Neural cell (in vitro differentiated cells): ENCODE measurements at regions not wholly inside any gene's neighbourhood (a gene's known extent, or its start where the extent isn't known, plus 50 kb on each side); places are given as distances from the start of the nearest gene placed in this dataset.

ENCODE experiments used
- H2AFZ ChIP-seq: fragments of 200-600, 300-800 bp; sonication (generic), shearing (Covaris generic); 2 replicates; pipeline ENCODE4 v1.6.0; 2014; ENCODE audit warnings: low read depth, mild to moderate bottlenecking, antibody characterized with exemption, low read length, moderate library complexity
- H3F3A ChIP-seq: fragments of 200-600 bp; shearing (Covaris generic); 2 replicates; pipeline ENCODE4 v1.6.1; 2016; ENCODE audit warnings: mild to moderate bottlenecking, moderate library complexity, mixed read lengths, antibody characterized with exemption, low read length; ENCODE audit not compliant: insufficient read depth, poor library complexity, severe bottlenecking
- H3K27ac ChIP-seq: fragments of 200-600, 300-800 bp; sonication (generic), shearing (Covaris generic); 2 replicates; pipeline ENCODE4 v1.5.1; 2014; ENCODE audit warnings: mild to moderate bottlenecking, low read length, moderate library complexity
- H3K27me3 ChIP-seq: fragments of 300-800, 200-600 bp; sonication (generic), shearing (Covaris generic); 2 replicates; pipeline ENCODE4 v1.6.0; 2014; ENCODE audit warnings: mild to moderate bottlenecking, low read depth, low read length, moderate library complexity; ENCODE audit not compliant: insufficient read depth
- H3K36me3 ChIP-seq: fragments of 300-800, 200-600 bp; sonication (generic), shearing (Covaris generic); 2 replicates; pipeline ENCODE4 v1.5.1; 2014; ENCODE audit warnings: mild to moderate bottlenecking, antibody characterized with exemption, low read length, moderate library complexity; ENCODE audit not compliant: insufficient read depth
- H3K4me2 ChIP-seq: fragments of 300-800, 200-600 bp; sonication (generic), shearing (Covaris generic); 2 replicates; pipeline ENCODE4 v1.6.0; 2014; ENCODE audit warnings: mild to moderate bottlenecking, low read length
- H3K4me3 ChIP-seq: fragments of 300-800, 200-600 bp; sonication (generic), shearing (Covaris generic); 2 replicates; pipeline ENCODE4 v1.5.1; 2014; ENCODE audit warnings: mild to moderate bottlenecking, low read length, moderate library complexity
- H3K79me2 ChIP-seq: fragments of 200-600 bp; shearing (Covaris generic); replicated peaks from 2 replicates; pipeline ENCODE4 v1.6.0; 2014; ENCODE audit warnings: mild to moderate bottlenecking, low read length, moderate library complexity; ENCODE audit not compliant: insufficient read depth
- H3K9ac ChIP-seq: fragments of 300-800, 200-600 bp; sonication (generic), shearing (Covaris generic); 2 replicates; pipeline ENCODE4 v1.6.1; 2016; ENCODE audit warnings: mild to moderate bottlenecking, low read length, mixed read lengths
- H3K9me2 ChIP-seq: fragments of 200-600 bp; shearing (Covaris generic); 2 replicates; pipeline ENCODE4 v1.6.1; 2016; ENCODE audit warnings: mild to moderate bottlenecking, low read length, mixed read lengths; ENCODE audit not compliant: insufficient read depth
- H3K9me3 ChIP-seq: fragments of 200-600, 300-800 bp; sonication (generic), shearing (Covaris generic); 2 replicates; pipeline ENCODE4 v1.6.1; 2016; ENCODE audit warnings: mild to moderate bottlenecking, mixed run types, low read length, moderate library complexity, mixed read lengths
- H4K20me1 ChIP-seq: fragments of 200-600 bp; shearing (Covaris generic); 2 replicates; pipeline ENCODE4 v1.6.1; 2016; ENCODE audit warnings: mild to moderate bottlenecking, mixed run types; ENCODE audit not compliant: insufficient read depth
- EP300 ChIP-seq: fragments of 450-650 bp; conservative IDR thresholded peaks from 2 replicates; pipeline ENCODE4 v1.6.1; 2014; ENCODE audit warnings: antibody characterized with exemption, mild to moderate bottlenecking, moderate library complexity; ENCODE audit not compliant: poor library complexity, severe bottlenecking
- EZH2 ChIP-seq: fragments of 200-600, 300-800 bp; shearing (Covaris generic), sonication (generic); IDR thresholded peaks from 2 replicates; pipeline ENCODE4 v1.6.1; 2014; ENCODE audit warnings: antibody characterized with exemption, low read length, borderline replicate concordance, mild to moderate bottlenecking; ENCODE audit not compliant: insufficient read depth, poor library complexity, severe bottlenecking
- MXI1 ChIP-seq: fragments of 450-650 bp; conservative IDR thresholded peaks from 2 replicates; pipeline ENCODE4 v1.6.1; 2014; ENCODE audit warnings: antibody characterized with exemption, mild to moderate bottlenecking; ENCODE audit not compliant: poor library complexity, severe bottlenecking
- POLR2AphosphoS5 ChIP-seq: IDR thresholded peaks from 2 replicates; pipeline ENCODE4 v1.6.1; 2012
- RAD21 ChIP-seq: fragments of 450-650 bp; conservative IDR thresholded peaks from 2 replicates; pipeline ENCODE4 v1.6.1; 2014; ENCODE audit warnings: antibody characterized with exemption, mild to moderate bottlenecking, moderate library complexity
- REST ChIP-seq: IDR thresholded peaks from 2 replicates; pipeline ENCODE4 v1.6.1; 2012; ENCODE audit warnings: borderline replicate concordance
- SMC3 ChIP-seq: fragments of 450-650 bp; conservative IDR thresholded peaks from 2 replicates; pipeline ENCODE4 v1.6.1; 2014; ENCODE audit warnings: antibody characterized with exemption, mild to moderate bottlenecking, moderate library complexity; ENCODE audit not compliant: poor library complexity
- TAF1 ChIP-seq: IDR thresholded peaks from 2 replicates; pipeline ENCODE4 v1.6.1; 2012; ENCODE audit warnings: low read depth
- TF ChIP-seq, protein P1 (sequence below): fragments of 450-650 bp; IDR thresholded peaks from 2 replicates; pipeline ENCODE4 v1.5.1; 2014; ENCODE audit warnings: antibody characterized with exemption, mild to moderate bottlenecking, moderate library complexity; ENCODE audit not compliant: poor library complexity, severe bottlenecking

DNA sequence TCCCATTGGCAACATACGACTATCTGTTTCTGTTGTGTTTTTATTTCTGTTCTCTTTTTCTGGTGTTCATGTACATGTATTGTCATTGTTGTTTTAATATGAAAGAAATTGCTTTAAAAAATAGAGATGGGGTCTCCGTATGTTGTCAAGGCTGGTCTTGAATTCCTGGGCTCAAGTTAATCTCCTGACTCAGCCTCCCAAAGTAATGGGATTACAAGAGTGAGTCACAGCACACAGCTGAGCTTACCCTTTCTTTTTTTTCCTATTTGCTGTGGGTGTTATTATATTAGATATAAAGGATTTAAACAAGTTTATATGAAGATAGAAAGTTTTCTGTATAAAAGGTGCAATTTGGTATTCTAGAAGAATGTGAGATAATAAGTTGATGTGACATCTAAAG lies 554.6 kb downstream of the DSC3 start:
- no peaks in the 10 kb centered on the region for H3K9me3 ChIP-seq
- H4K20me1 ChIP-seq, result no peaks in the 10 kb centered on the region
- H3F3A ChIP-seq, result no peaks in the 10 kb centered on the region
- H3K36me3 ChIP-seq, result no peaks in the 10 kb centered on the region
- H3K9me2 ChIP-seq, result no peaks in the 10 kb centered on the region
- H3K9ac ChIP-seq, result no peak overlapping the region
- H3K27me3 ChIP-seq, result no peaks in the 10 kb centered on the region
- H3K4me3 ChIP-seq, result no peak overlapping the region
- no peaks in the 10 kb centered on the region for H3K79me2 ChIP-seq
- H3K4me2 ChIP-seq, result no peak overlapping the region
- no peak overlapping the region for H3K27ac ChIP-seq
- no peak for TF ChIP-seq EZH2
- no peak for TF ChIP-seq REST
- no peak for TF ChIP-seq EP300
- TF ChIP-seq RAD21, result no peak
- no peak for TF ChIP-seq SMC3
- no peak for TF ChIP-seq MXI1
- no peak for TF ChIP-seq TAF1
- TF ChIP-seq, protein P1, sequence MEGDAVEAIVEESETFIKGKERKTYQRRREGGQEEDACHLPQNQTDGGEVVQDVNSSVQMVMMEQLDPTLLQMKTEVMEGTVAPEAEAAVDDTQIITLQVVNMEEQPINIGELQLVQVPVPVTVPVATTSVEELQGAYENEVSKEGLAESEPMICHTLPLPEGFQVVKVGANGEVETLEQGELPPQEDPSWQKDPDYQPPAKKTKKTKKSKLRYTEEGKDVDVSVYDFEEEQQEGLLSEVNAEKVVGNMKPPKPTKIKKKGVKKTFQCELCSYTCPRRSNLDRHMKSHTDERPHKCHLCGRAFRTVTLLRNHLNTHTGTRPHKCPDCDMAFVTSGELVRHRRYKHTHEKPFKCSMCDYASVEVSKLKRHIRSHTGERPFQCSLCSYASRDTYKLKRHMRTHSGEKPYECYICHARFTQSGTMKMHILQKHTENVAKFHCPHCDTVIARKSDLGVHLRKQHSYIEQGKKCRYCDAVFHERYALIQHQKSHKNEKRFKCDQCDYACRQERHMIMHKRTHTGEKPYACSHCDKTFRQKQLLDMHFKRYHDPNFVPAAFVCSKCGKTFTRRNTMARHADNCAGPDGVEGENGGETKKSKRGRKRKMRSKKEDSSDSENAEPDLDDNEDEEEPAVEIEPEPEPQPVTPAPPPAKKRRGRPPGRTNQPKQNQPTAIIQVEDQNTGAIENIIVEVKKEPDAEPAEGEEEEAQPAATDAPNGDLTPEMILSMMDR, result no peak
- TF ChIP-seq POLR2AphosphoS5, result no peak
- H2AFZ ChIP-seq, result no peak overlapping the region

GRCh38 chr18:30486856-30487255 lies 555.7 kb downstream of the DSC3 start:
- no peaks in the 10 kb centered on the region for H3F3A ChIP-seq
- no peak overlapping the region for H3K4me3 ChIP-seq
- H3K27me3 ChIP-seq, result no peaks in the 10 kb centered on the region
- H3K79me2 ChIP-seq, result no peaks in the 10 kb centered on the region
- H2AFZ ChIP-seq, result no peak overlapping the region
- no peak overlapping the region for H3K4me2 ChIP-seq
- H3K9me2 ChIP-seq, result no peaks in the 10 kb centered on the region
- H3K9ac ChIP-seq, result no peak overlapping the region
- TF ChIP-seq RAD21 (no peak), EP300 (no peak), REST (no peak), POLR2AphosphoS5 (no peak), MXI1 (no peak)
- TF ChIP-seq, protein P1, result no peak
- H3K27ac ChIP-seq, result no peak overlapping the region
- H4K20me1 ChIP-seq, result no peaks in the 10 kb centered on the region
- H3K9me3 ChIP-seq, result no peaks in the 10 kb centered on the region
- no peaks in the 10 kb centered on the region for H3K36me3 ChIP-seq
